GM21723 (cell line): ENCODE measurements at regions not wholly inside any gene's neighbourhood (a gene's known extent, or its start where the extent isn't known, plus 50 kb on each side); places are given as distances from the start of the nearest gene placed in this dataset.
A peak's percentile ranks its signal among the peaks of the same experiment; 100 is the strongest.

Experiments used
- ATAC-seq: cut with Tn5 transposase; IDR thresholded peaks from one replicate; pipeline ENCODE4 v1.9.1; 2021; ENCODE audit warnings: mild to moderate bottlenecking, moderate library complexity; ENCODE audit not compliant: unreplicated experiment

DNA sequence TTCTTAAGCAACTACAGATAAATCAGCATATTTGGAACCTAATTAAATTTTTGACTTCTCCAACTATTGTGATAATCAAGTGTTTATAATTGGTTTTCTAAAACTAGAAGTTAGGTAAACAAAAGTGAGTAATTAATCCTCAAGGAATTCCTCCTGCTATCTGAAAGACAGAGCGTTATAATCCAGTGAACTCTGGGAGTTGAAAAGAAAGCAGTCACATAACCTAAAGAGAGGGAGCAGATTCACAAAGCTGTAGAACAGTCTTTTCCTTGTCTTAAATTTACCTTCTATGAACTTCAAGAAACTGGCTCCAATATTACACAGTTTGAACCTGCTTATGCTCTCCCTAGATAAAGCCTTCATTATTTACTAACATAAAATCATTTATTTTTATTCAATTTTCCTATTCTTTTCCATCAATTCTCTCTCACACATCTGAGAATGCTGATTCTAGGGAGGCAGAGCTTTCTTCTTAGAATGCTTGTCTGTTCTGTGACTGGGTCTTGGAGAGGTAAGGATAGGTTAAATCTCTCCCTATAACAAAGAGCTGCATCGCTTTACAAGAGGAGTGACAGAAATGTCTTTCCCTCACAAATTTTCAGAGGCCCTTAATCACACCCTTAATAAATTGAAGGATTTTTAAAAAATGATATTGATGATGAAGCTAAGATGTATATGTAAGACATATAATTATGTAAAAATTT, 132.8 kb downstream of the TUSC7 start:
- no peak for ATAC-seq

DNA sequence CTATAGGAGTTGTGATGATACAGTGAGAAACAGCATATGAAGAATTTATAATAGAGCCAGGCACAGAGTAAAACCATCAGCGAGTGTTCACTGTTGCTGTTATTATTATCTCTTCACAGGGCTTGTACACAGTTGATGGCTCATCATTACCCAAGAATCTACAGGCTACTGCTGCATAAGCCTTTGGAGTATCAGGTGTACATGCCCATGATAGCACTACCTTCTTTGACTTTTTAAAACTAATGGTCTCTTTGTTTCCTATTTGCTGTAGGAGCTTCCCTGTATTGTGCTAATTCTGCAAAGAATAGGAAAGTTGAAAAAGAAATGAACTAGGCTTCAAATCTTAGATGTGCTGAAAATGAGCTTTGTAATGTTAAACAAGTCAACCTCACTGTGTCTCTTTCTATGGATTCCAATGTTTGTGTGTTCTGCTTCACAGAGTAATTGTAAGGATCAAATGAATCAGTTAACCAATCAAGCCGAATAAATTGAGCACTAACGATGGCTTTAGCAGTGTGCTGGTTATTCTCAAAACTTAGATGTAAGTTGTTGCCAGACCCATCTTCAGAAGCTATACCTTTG, 138.8 kb downstream of the TUSC7 start:
- no peak for ATAC-seq

DNA sequence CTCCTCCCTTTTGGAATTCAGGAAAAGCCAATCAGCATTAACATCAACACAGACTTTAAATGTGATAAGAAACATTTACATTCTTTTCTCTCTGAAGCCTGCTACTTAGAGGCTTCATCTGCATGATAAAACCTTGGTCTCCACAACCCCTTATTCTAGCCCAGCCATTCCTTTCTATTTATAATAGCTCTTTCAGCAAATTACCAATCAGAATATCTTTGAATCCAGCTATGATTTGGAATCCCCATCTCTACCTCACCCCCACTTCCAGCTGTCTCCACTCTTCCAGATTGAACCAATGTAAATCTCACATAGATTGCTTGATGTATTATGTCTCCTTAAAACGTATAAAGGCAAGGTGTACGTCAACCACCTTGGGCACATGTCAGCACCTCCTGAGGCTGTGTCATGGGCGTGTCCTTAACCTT, 139.7 kb downstream of the TUSC7 start:
- ATAC-seq = no peak

DNA sequence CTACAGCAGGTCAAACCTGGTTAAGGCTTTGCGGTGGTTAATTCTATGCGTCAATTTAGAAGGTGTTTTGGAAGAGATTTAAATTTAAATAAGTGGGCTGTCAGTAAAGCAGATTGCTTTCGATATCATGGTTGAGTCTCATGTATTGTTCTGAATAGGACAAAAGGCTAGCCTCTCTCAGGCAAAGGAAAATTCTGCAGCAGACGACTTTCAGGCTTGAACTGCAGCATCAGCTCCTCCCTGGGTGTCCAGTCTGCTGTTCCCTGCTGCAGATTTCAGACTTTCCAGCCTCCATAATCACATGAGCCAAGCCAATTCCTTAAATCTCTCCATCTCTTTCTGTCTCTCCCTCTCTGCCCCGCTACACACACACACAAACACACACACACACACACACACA, 143.2 kb downstream of the TUSC7 start:
- ATAC-seq = no peak

DNA sequence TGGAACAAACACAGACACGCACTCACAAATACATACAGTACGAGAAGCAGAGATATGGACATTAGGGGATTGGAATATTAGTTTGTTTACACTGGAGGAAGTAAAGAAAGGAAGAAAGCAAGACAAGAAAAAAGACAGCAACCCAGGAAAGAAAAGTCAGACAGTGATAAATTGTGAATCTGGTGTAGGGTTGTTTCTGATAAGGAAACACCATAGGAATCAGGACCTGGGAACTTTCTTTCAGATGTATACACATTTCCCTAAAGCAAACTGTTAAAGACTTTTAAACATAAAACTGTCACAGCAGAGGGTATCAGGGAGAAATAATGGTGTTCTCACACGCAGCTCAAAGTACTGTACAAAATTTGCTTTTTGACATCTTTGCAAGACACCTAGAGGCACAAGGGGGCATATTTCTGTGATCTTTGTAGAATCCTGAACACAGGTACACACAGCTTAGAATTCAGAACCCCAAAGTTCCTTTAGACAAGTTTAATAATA, 153.7 kb downstream of the TUSC7 start:
- ATAC-seq = no peak

DNA sequence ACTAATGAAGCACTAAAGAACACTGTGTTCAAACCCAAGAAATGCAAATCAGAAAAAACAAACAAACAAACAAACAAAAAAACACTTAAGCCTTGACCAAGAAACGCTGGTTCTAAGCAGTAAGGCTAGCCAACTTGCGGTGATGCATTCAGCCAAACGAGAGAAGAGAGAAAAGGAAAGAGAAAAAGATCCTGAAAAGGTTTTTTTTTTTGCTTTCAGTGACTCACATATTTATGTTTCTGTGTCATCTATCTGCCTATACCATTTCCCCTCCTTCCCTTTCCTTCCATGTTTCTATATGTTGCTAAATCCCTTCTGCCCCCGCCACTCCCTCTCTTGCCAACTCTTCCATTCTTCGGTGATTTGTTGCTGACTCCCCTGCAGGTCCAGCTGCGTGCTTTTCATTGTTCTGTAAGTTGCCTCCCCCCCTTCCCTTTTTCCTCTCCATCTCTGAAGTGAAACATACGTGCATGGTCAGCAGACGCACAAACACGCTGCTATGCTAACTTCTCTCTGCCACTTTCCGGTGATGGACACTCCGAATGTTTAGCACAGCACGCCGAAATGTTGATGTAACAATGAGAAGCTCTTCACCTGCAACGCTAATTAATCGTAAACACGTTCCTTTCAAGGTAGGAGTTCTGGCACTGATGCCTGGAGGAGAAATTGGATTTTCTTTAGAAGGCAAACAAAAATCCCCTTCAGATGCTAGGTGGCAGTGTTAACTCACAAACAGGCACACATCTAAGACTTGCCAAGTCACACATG, 154.4 kb downstream of the TUSC7 start:
- ATAC-seq = peak; percentile 77

DNA sequence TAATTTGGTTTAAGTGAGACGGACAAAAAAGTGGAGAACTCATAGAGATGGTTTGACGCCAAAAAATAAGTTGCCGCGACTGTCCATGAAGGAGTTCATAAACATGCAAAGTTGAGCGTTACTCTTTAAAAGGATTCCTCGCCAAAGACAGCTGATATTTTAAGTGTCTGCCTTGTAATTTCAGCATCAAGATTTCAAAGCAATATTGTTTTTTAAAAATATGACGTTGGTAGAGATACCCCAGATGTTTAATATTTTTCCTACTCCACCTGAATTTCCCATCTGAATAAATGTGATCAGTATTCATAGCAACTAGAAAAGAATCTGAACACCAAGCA, 155.0 kb downstream of the TUSC7 start:
- ATAC-seq = no peak

DNA sequence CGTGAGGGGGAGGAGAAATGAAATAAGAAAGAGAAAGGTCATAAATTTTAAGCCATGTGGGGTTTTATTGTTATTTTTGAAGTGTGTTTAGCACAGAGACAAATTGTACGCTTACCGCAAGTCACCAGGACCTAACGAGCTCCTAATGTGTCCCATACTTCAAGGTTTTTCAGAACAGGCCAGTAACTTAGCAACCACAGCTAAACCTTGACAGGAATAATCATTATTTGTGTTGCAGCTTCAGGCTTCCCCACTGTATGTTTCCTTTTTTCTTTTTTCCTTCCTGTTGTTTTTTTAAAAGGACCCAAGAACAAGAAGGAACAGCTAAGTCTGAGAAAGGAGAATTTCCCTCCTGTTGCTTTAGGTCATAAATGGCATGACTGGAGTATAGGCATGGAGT, 160.8 kb downstream of the TUSC7 start:
- no peak for ATAC-seq

DNA sequence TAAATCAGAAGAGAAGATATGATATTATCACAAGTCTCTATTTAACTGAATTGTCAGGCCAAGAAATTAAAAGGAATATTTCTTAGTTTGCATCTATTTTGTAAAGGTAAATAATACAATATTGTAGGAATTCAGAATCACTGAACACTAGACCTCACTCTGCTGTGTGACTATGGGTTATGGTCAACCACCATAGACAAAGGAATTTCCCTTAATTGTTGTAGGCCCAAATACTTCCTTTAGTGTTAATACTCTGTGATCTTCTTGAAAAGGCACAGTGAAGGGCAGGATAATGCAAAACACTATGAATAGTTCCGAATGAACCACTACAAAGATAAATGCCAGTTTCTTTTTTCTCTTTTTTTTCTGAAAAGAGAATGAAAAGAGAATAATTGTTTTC, 162.3 kb downstream of the TUSC7 start:
- no peak for ATAC-seq

DNA sequence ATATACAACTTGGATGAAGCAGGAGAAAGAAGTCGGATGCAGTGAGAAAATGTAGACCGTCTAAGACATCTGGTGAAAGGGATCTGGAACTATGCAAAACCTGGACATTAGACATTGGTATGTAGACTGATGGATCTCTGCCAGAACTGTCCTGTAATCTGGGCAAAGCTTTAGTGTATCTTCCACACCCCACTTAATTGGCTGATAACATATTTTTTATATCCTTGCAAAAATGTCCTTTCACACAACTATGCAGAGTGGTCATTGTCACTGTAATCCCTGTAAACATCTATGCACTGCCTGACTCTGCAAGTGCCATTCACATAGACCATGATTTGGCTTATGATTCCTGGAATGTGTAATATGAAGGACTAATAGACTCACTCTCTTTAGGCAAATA, 163.1 kb downstream of the TUSC7 start:
- no peak for ATAC-seq

DNA sequence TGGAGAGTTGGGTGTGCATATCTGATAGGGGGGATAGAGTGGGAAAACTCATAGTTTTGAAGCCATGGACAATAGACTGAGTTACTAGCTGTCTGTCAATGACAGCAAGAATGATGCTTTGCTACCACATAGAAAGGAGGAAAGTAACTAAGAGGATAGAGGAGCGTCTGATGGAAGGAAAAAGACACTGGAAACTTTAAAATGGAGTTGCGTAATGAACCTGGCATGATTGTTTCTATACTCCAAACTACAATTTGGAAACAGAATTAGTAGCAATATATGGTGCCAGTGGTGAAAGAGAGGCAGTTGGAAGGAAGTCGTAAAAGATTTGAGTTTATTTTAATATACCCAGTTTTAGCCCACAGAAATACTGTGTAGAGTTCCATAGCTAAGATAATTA, 163.6 kb downstream of the TUSC7 start:
- ATAC-seq = no peak

DNA sequence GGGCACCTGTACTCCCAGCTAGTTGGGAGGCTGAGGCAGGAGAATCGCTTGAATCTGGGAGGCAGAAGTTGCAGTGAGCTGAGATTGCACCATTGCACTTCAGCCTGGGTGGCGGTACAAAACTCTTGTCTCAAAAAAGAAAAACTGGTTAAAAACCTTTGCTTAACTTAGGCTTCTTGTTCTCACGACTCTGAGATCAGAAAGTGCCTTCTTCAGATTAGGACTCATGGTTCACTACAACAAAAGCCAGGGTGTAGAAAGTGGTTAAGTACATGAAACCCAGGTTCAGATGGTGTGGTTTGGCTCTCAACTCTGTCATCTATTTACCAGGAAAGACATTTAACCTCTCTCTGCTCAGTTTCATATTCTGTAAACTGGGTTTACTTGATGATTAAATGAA, 168.4 kb downstream of the TUSC7 start:
- ATAC-seq = peak; percentile 67

DNA sequence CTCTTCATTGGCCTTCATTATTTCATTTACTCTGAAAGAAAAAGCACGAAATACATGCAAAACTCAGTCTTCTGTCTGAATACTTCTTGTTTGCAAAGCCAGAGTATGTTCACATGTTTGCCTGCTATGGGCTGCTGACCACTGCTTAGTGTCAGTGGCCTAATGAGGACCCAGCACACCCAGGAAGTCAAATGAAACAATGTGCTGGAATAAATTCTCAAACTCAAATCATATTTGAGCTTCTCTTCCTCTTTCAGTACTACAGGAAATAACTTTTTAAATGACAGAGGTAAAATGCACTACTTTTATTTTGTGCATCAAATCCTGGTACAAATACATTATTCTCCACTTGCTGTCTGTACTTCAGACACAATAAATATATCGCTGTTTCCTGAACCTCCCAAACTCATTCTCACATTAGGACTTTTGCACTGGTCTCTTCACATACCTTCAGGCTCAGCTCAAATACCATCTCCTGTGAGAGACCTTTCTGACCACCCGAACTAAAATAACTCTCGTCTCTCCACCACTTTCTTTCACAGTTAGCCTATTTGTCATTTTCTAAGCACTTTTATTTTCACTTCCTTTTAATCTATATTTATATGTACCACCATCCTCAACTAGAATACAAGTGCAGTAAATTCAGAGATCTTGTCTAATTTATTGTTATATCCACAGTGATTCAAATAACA, 176.8 kb downstream of the TUSC7 start:
- peak; percentile 96 for ATAC-seq

DNA sequence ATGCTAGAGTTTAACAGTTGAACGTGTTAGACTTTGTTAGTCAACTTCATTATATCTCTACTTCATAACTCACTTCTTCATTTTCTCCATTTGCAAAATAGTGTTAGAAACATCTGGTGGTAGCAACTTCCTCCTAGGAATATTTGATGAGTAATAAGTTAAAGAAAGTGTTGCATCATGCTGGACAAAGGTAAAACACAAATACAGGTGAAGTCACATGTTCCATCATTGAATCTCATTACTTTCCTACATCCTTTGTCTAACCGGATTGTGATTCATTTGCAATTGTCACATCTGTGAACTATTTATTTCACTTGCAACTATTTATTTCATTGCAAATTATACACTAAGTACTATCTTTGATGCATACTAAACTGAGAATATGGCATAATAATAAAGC, 186.5 kb downstream of the TUSC7 start:
- no peak for ATAC-seq

DNA sequence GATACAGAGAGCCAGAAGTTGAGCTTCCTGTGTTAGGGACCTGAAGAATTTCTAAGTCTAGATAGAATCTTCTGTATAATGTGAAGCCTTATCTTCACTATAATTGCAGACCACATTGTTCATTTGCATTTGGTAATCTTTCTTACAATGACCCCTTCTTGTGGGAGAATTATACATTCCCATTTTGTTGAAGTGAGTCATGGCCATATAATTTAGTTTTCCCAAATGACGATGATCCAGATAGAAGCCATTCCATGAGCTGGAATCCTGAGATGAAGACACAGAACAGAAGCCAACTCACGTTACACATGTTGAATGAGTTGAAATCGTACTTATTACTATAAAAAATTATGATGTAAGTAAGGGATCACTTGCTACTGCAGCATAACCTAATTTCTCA, 187.8 kb downstream of the TUSC7 start:
- ATAC-seq = no peak

DNA sequence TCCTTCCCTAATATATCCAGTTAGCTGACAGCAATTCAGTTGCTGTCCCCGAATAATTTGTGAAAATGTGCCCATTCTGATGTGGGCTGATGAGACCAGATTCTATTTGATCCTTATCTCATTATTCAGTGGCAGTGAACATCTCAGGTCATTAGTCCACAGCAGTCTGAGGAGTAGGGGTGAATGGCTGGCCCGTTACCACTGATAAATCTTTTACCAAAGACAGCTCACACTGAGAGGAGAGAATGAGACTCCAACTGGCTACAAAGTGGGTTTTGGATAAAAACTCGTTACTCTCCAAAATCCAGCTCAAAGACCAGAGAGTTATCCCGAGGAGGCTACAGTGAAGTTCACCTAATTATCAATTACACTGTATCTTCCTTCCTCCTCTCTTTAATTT, 189.7 kb downstream of the TUSC7 start:
- no peak for ATAC-seq

DNA sequence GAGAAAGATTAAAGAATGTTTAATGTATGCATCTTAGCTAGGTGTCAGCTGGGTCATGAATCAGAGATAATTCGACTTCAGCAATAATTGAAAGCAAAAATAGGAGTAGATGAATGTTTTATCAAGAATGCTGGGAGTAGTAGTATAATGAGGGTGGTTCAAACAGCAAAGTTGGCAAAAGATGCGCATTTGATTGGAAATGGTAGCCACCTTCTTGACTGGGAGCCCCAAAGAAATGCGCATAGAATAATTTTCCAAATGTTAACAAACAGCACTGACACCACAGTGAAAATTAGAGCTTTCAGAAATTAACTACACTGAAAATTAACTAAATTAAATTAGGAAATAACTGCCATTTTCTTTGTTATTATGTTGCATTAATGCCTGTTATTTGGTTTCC, 195.8 kb downstream of the TUSC7 start:
- ATAC-seq = no peak

DNA sequence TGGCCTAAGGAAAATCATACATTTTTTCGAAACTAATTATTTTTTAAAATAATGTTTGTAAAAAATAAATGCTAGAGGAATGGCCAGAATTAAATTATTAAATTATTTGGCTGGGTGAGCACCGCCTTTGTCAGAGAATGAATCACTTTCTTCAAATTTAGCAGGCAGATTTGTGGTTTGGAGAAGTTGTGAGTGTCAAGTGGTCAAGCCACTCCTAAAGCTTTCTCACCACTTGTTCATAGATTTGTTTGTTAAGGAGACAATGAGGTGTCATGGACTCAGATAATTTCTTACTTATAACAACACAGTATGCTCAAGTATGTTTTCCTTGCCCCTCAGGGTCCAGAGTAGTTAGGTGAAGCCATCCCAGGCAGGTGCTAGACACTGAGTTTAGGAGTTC, 196.2 kb downstream of the TUSC7 start:
- ATAC-seq = no peak

DNA sequence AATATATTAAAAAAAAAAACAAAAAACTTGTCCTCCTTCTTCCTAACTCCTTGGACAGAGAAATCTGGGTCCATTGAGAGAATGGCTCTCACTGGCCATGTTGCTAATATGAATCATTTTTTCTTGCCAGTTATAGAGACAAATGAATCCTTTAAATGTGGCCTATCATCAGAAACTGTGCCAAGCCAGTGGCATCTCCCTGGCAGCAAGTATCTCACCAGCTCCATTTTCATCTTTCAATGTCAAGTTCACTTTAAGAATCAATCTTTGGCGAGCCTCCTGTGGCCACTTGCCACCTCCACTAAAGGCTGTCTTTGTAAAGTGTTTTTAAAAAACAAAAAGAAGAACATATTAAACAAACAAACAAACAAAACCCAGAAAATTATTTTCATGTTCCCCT, 202.5 kb downstream of the TUSC7 start:
- ATAC-seq = no peak

DNA sequence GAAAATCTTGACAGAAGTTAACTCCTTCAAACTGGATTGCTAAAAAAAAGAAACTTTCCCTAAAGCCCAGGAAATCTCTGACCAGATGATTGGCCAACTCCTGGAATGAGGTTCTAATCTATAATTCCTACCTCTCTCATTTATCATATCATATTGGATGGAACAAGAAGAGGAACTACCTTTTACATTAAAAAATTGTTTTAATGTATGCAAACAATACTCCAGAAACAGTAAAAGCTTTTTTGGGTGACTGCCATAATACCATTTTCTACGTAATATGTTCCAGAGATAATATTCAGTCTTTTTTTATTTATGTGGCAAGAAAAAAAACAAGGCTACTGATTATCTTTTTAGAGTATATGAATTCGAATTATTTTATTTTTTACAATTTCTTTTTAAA, 204.4 kb downstream of the TUSC7 start:
- no peak for ATAC-seq

DNA sequence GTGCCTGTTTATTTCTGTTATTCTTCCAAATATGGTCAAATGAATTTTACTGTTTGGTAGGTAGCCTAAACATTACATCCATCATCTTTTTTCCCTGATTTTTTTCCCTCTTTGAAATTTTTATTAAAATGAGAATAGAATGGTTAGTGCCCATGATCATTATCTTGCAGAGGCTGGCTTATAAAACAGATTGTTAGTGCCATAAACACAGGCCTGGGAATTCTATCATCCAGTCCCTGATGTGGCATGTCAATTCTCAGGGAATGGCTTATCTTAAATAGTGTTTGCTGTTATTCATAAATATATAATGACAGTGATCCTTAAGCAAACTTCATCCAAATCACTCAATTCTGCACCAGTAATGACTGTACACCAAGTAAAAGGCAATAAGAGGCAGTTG, 207.3 kb downstream of the TUSC7 start:
- no peak for ATAC-seq
